Gastrocnemius medialis (tissue), 4 donors: ENCODE measurements at regions not wholly inside any gene's neighbourhood (a gene's known extent, or its start where the extent isn't known, plus 50 kb on each side); places are given as distances from the start of the nearest gene placed in this dataset.

Source experiments
- CTCF ChIP-seq, 5 experiments: fragments of 450-650 bp in 3 of 5; fragments of 200-600 bp in 2 of 5; sonication (generic) in 2 of 5; IDR thresholded peaks in 4 of 5; conservative IDR thresholded peaks in 1 of 5; 1 replicate in 4 of 5; 2 replicates in 1 of 5; pipeline ENCODE4 v1.5.1; 2016 to 2019; ENCODE audit warnings: antibody characterized with exemption in 5 of 5, mild to moderate bottlenecking in 3 of 5, moderate library complexity in 3 of 5
- POLR2A ChIP-seq, 2 donors: fragments of 450-650 bp; IDR thresholded peaks; one replicate each; pipeline ENCODE4 v1.6.1; 2017; ENCODE audit warnings: antibody characterized with exemption in 2 of 2, mild to moderate bottlenecking in 2 of 2, moderate library complexity in 2 of 2

DNA sequence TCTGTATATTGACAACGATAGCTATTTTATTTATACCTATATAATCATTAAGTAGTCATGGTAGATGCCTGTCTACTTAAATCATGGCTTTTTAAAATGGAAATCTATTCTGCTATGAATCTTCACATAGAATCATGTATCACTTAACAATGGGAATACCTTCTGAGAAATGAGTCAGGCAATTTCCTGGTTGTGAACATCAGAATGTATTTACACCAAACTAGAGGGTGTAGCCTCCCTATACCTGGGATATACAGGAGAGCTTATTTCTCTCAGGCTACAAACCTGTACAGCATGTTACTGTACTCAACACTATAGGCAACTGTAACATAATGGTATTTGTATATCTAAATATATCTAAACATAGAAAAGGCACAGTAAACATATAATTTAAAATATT is 502.3 kb downstream of the ZWINT start:
- TF ChIP-seq POLR2A (IDR thresholded peaks at IDR 0.05) (no peak), CTCF (IDR thresholded peaks at IDR 0.05 in 4 of 5, conservative IDR thresholded peaks at IDR 0.05 in 1 of 5) (no peak)
